BJ (cell line): ENCODE measurements at regions not wholly inside any gene's neighbourhood (a gene's known extent, or its start where the extent isn't known, plus 50 kb on each side); places are given as distances from the start of the nearest gene placed in this dataset.

Experiments
- CTCF ChIA-PET: fragments of 350-600 bp; formaldehyde crosslinking; extraction: SDS; loops from one replicate; lab custom pipeline; 2021; ENCODE audit warnings: antibody characterized with exemption, inconsistent platforms; lab: Yijun Ruan, JAX
- POLR2A ChIA-PET: fragments of 300-600 bp; sonication (Branson Sonifier 250); formaldehyde crosslinking; extraction: SDS; loops from one replicate; lab custom pipeline; 2021; ENCODE audit warnings: antibody characterized with exemption; lab: Charles Lee
- DNase-seq: peaks from one replicate; pipeline ENCODE4 v3.0.0-alpha.2; 2011; ENCODE audit warnings: low read depth
- H3K27me3 ChIP-seq: 2 replicates; pipeline ENCODE4 v1.6.0; 2011; ENCODE audit warnings: low read length; ENCODE audit not compliant: control insufficient read depth, insufficient read depth
- H3K36me3 ChIP-seq: 2 replicates; pipeline ENCODE4 v1.5.1; 2011; ENCODE audit warnings: low read length; ENCODE audit not compliant: control insufficient read depth, insufficient read depth
- H3K4me3 ChIP-seq: 2 replicates; pipeline ENCODE4 v1.5.1; 2011; ENCODE audit warnings: low read depth, mild to moderate bottlenecking, control low read depth, low read length
- TF ChIP-seq, protein P1 (sequence below): IDR thresholded peaks from 2 replicates; pipeline ENCODE4 v1.5.1; 2011; ENCODE audit warnings: low read depth, mild to moderate bottlenecking, control low read depth, inconsistent platforms, low read length, moderate library complexity; ENCODE audit not compliant: insufficient read depth

DNA sequence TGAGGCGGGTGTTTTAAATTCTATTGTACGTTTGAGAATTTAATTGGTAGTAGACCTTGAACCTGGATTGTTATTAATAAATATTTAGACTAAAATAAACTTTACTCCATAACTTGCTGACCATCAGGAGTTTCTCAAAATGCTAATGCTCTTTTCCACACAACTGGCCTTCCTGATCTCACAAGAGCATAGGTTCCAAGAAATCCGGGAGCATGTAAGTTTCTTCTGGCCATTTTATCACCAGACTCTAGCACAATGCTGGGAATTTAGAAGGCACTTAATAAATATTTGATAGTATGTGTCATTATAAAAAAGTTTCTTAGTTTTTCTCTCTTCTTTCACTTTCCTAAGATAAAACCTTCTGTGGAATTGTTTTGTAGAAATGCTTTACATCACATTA, 2047.1 kb downstream of the SUCLG1 start:
- CTCF ChIA-PET = no interaction called here
- Histone ChIP-seq H3K36me3 (no peaks in the 10 kb centered on the region), H3K27me3 (no peaks in the 10 kb centered on the region), H3K4me3 (no peak overlapping the region)
- DNase-seq = no peak
- TF ChIP-seq, protein P1, sequence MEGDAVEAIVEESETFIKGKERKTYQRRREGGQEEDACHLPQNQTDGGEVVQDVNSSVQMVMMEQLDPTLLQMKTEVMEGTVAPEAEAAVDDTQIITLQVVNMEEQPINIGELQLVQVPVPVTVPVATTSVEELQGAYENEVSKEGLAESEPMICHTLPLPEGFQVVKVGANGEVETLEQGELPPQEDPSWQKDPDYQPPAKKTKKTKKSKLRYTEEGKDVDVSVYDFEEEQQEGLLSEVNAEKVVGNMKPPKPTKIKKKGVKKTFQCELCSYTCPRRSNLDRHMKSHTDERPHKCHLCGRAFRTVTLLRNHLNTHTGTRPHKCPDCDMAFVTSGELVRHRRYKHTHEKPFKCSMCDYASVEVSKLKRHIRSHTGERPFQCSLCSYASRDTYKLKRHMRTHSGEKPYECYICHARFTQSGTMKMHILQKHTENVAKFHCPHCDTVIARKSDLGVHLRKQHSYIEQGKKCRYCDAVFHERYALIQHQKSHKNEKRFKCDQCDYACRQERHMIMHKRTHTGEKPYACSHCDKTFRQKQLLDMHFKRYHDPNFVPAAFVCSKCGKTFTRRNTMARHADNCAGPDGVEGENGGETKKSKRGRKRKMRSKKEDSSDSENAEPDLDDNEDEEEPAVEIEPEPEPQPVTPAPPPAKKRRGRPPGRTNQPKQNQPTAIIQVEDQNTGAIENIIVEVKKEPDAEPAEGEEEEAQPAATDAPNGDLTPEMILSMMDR = no peak
- POLR2A ChIA-PET = no interaction called here

DNA sequence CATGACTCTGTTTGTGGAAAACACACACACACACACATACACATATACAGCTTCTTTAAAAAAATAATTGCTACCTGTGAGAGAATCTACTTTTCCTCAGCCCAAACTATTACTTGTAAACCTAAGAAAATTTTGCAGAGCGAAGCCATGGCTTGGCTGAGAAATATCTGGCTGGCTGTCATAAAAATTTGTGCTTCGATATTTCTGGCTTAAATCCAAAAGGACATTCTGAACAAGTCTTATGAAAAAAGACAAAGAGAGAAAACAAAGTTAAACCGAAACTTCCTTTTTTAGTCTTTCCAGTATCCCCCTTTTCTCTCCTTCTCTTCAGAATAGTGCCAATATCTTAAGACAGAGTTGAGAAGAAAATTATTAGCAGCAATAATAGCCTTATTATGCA, 2048.0 kb downstream of the SUCLG1 start:
- DNase-seq = no peak
- H3K27me3 ChIP-seq = no peaks in the 10 kb centered on the region
- H3K4me3 ChIP-seq = no peak overlapping the region
- no peaks in the 10 kb centered on the region for H3K36me3 ChIP-seq
- TF ChIP-seq, protein P1 = no peak
- POLR2A ChIA-PET = no interaction called here
- CTCF ChIA-PET = no interaction called here

DNA sequence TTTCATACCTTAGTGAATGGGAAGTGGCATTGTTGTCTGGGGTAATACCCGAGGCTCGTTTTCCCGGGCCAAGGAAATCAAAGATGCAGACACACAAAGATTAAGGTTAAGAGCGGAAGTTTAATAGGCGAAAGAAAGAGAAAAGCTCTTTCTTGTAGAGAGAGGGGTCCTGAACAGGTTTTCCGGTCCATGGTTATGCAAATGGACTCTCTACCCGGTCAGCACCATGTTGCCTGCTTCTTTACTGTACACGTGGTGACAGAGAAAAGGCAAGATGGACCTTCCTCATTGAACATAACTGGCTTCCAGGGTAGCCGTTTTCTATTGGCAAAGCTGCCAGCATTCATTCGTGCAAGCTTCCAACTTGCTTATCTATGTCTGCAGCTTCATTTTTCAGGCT, 2063.5 kb downstream of the SUCLG1 start:
- Histone ChIP-seq H3K27me3 (no peaks in the 10 kb centered on the region), H3K4me3 (no peak overlapping the region), H3K36me3 (no peaks in the 10 kb centered on the region)
- CTCF ChIA-PET = no interaction called here
- DNase-seq = no peak
- POLR2A ChIA-PET = no interaction called here
- TF ChIP-seq, protein P1 = no peak

DNA sequence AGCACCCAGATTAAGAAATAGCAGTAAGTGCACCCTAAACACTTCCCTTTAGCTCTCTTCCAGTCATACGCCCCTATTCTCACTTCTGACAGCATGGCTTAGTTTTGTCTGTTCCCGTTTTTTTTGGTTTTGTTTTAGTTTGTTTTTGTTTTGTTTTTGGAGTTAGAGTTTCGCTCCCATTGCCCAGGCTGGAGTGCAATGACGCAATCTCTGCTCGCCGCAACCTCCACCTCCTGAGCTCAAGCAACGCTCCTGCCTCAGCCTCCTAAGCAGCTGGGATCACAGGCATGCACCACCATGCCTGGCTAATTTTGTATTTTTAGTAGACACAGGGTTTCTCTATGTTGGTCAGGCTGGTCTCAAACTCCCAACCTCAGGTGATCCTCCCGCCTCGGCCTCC, 2067.7 kb downstream of the SUCLG1 start:
- Histone ChIP-seq H3K36me3 (no peaks in the 10 kb centered on the region), H3K27me3 (no peaks in the 10 kb centered on the region), H3K4me3 (no peak overlapping the region)
- POLR2A ChIA-PET = no interaction called here
- CTCF ChIA-PET = no interaction called here
- TF ChIP-seq, protein P1 = no peak
- no peak for DNase-seq

DNA sequence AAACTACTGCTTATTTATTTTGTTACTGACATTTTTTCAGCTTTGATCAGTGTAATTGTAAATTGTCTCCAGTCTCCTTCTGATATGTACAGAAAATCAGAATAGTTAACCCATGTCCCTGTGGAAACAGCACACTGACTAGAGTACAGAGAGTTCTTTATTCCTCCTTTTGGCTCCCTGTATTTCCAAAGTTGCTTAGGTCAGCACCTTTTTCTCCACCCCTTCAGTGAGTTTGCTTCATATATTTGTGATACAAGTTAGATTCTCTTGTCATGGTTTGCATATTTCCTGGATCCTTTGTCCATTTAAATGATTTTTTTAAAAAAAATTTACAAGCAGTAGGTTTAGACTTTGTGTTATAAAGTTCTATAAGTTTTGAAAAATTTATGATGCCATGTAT, 2051.1 kb upstream of the LRRTM1 start:
- no peak for DNase-seq
- CTCF ChIA-PET = no interaction called here
- no peaks in the 10 kb centered on the region for H3K27me3 ChIP-seq
- TF ChIP-seq, protein P1 = no peak
- no peaks in the 10 kb centered on the region for H3K36me3 ChIP-seq
- H3K4me3 ChIP-seq = no peak overlapping the region
- POLR2A ChIA-PET = no interaction called here
